Limb (tissue), 2 donors: ENCODE measurements at regions not wholly inside any gene's neighbourhood (a gene's known extent, or its start where the extent isn't known, plus 50 kb on each side); places are given as distances from the start of the nearest gene placed in this dataset.

Source experiments
- DNase-seq, 2 donors: peaks; one replicate each; pipeline ENCODE4 v3.0.0-alpha.2; 2016; ENCODE audit errors: extremely low spot score in 2 of 2

- no peak for DNase-seq
Observed at GRCh38 chrX:78493180-78493579, 165.8 kb upstream of the CYSLTR1 start.

DNA sequence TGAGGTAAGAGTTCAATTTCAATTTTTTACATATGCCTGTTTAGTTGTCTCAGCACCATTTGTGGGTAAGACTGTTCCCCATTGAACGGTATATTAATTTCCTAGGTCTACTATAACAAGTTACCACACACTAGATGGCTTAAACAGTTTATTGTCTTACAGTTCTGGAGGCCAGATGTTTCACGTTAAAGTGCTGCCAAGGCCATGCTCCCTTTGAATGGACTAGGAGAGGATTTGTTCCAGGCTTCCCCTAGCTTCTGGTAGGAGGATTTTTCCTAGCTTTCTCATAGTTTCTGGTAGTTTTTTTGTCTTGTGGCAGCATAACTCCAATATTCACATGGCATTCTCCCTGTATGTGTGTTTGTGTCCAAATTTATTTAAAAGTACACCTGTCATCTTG is 149.3 kb upstream of the CYSLTR1 start:
- DNase-seq: no peak

GRCh38 chrX:78456909-78457308 is 129.5 kb upstream of the CYSLTR1 start:
- DNase-seq: no peak

DNA sequence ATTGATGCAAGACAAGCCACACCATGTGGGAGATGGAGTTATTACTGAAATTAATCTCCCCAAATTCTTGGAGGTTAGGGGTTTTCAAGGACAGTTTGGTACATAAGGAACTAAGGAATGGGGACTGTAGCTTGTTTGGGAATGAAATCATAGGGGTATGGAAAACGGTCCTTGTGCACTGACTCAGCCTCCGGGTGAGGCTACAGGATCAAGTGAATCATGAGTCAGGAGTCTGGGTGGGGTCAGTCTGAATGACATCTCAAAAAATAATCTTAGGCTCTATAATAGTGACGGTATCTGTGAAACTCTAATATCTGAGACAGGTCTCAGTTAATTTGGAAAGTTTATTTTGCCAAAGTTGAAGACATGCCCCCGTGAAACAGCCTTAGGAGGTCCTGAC is 128.5 kb upstream of the CYSLTR1 start:
- DNase-seq: no peak

DNA sequence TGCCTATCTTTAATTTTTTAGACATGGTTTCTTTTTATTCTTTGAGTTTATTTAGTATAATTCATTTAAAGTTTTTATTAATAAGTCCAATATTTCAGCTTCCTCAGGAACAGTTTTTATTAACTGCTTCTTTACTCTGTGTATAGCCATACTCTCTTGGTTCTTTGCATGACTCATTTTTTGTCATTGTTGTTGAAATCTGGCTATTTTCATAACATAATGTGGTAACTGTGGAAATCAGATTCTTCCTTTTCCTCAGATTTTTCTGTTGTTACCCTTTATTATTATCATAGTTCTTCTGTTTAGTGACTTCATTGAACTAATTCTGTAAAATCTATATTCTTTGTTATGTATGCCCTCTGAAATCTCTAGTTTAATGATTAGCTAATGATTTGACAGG is 124.9 kb upstream of the CYSLTR1 start:
- DNase-seq: no peak

DNA sequence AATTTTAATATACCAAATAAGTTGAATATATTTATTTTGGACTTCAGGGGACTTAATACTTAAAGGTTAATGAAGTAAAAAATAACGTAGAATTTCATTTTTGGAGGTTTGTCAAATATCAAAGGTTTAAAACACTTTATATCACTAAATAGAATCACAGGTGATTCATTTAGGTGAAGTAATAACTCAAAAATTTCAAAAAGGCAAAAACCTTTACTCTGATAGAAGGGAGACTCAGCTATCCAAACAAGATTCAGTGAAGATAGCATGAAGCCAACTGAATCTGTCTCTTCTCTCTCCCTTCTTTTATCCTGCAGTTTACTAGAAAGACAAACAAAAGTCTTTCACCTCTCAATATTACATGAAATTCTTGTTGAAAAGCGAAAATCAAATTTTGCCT is 110.2 kb upstream of the CYSLTR1 start:
- DNase-seq: no peak

DNA sequence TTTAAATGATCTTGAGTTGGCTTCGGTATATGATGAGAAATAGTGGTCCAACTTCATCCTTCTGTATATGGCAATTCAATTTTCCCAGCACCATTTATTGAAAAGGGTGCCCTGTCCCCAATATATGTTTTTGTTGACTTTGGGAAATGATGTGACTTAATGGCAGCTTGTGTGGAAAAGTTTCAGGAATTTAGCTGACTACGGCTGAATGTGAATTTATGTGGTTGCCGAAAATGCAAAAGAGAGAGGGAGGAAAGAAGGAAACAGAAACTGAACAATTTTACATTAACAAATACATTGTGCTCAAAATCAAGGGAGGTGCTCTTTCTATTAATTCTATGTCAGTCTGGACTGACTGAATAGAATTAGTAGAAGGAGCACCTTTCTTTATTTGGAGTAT is 101.8 kb upstream of the CYSLTR1 start:
- DNase-seq: no peak

DNA sequence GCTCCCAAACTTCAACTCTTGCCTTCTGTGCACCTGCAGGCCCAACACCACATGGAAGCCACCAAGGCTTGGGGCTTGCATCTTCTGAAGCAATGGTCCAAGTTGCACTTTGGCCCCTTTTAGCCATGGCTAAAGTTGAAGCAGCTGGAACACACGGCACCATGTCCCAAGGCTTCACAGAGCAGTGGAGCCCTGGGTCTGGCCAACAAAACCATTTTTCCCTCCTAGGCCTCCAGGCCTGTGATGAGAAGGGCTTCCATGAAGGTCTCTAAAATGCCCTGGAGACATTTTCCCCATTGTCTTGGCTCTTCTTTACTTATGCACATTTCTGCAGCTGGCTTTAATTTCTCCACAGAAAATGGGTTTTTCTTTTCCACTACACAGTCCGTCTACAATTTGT is 61.3 kb upstream of the CYSLTR1 start:
- no peak for DNase-seq

- no peak for DNase-seq
Observed at GRCh38 chrX:78387364-78387763, 60.0 kb upstream of the CYSLTR1 start.

DNA sequence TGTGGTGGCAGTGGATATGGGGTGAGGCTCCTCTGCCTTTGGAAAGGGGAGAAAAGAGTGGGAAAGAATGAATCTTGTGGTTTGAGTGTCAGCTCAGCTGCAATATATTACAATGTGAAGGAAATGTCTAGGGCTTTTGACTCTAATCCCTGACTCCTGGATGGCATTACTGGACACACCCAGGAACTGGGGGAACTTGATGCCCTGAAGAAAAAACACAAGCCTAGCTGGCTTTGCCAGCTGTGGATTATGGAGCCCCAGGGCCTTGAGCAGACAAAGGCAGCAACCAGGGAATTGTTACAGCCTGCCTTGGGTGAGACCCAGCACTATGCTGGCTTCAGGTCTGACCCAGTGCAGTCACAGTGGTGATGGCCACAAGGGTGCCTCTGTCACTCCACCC is 57.1 kb upstream of the CYSLTR1 start:
- DNase-seq: no peak

GRCh38 chrX:78383594-78383993 is 56.2 kb upstream of the CYSLTR1 start:
- no peak for DNase-seq

DNA sequence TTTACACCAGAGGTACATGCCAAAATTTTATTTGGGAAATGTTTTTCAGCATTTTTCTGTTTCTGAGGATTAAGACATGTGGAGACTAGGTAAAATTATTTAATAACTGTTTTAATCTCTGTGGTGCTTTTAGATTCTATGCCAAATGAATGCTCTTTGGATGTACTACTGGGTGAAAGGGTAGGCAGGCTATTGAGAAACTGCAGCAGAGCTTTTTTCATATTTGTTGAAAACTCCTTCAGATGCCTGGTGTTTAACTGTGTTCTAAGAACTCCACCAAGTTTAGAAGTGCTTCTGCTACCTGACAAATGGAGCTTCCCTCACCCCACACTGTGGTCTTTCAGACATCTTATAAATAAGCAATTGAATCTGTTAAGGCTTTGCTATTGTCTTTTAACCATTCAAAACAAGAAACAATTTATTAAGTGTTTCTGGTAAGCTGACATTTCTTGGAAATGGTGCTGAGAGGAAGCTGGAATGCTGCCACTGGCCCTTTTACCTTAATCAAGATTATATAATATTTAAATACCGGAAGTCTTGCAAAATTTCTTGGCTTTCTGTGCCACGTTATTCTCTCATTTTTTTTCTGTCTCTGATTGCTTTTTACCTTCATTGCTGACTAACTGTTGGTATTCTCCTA is 51.2 kb upstream of the CYSLTR1 start:
- DNase-seq: no peak
